ENCODE measurements at regions not wholly inside any gene's neighbourhood (a gene's known extent, or its start where the extent isn't known, plus 50 kb on each side); places are given as distances from the start of the nearest gene placed in this dataset.
"Not testable (repeated sequence)": the region's sequence is repeated elsewhere in the genome, so short reads cannot be mapped to it uniquely, and the experiment has no call there.

- DNase-seq: no peak
These were observed 1247.8 kb upstream of the IGFBP7 start for GRCh38 chr4:58357947-58358346.

GRCh38 chr4:58325070-58325469 lies 1214.9 kb upstream of the IGFBP7 start:
- no peak for DNase-seq

- DNase-seq: no peak
These were observed 1203.3 kb upstream of the IGFBP7 start for GRCh38 chr4:58313444-58313843.

- no peak for DNase-seq
These were observed 1193.3 kb upstream of the IGFBP7 start for GRCh38 chr4:58303456-58303855.

GRCh38 chr4:58301376-58301999 lies 1191.3 kb upstream of the IGFBP7 start:
- DNase-seq: peak; percentile 38

- no peak for DNase-seq
These were observed 1176.2 kb upstream of the IGFBP7 start for GRCh38 chr4:58286335-58286734.

GRCh38 chr4:58280928-58281327 lies 1170.7 kb upstream of the IGFBP7 start:
- not testable (repeated sequence) for DNase-seq

- no peak for DNase-seq
These were observed 1165.7 kb upstream of the IGFBP7 start for GRCh38 chr4:58275856-58276255.

- DNase-seq: no peak
These were observed 1164.4 kb upstream of the IGFBP7 start for GRCh38 chr4:58274553-58274952.

- no peak for DNase-seq
These were observed 1162.1 kb upstream of the IGFBP7 start for GRCh38 chr4:58272311-58272710.

- DNase-seq: no peak
These were observed 1155.5 kb upstream of the IGFBP7 start for GRCh38 chr4:58265734-58266133.

- DNase-seq: no peak
These were observed 1151.3 kb upstream of the IGFBP7 start for GRCh38 chr4:58261526-58261925.

GRCh38 chr4:58254291-58254690 lies 1144.1 kb upstream of the IGFBP7 start:
- no peak for DNase-seq

- no peak for DNase-seq
These were observed 1142.5 kb upstream of the IGFBP7 start for GRCh38 chr4:58252656-58253055.

GRCh38 chr4:58247792-58248191 lies 1137.6 kb upstream of the IGFBP7 start:
- peak; percentile 10 for DNase-seq

- peak; percentile 3 for DNase-seq
These were observed 1115.3 kb upstream of the IGFBP7 start for GRCh38 chr4:58225460-58225859.

GRCh38 chr4:58219179-58219578 lies 1109.0 kb upstream of the IGFBP7 start:
- DNase-seq: no peak

- no peak for DNase-seq
These were observed 1106.3 kb upstream of the IGFBP7 start for GRCh38 chr4:58216461-58216860.

- DNase-seq: no peak
These were observed 1104.2 kb upstream of the IGFBP7 start for GRCh38 chr4:58214376-58214775.

- no peak for DNase-seq
These were observed 1099.4 kb upstream of the IGFBP7 start for GRCh38 chr4:58209551-58209950.

GRCh38 chr4:58209001-58209400 lies 1098.8 kb upstream of the IGFBP7 start:
- DNase-seq: no peak

- no peak for DNase-seq
These were observed 1095.5 kb upstream of the IGFBP7 start for GRCh38 chr4:58205446-58206235.

GRCh38 chr4:58192217-58192616 lies 1082.0 kb upstream of the IGFBP7 start:
- no peak for DNase-seq

- DNase-seq: no peak
These were observed 1080.9 kb upstream of the IGFBP7 start for GRCh38 chr4:58191109-58191508.

- DNase-seq: no peak
These were observed 1078.1 kb upstream of the IGFBP7 start for GRCh38 chr4:58188316-58188715.

Data from eye (tissue), 1 donor.